ENCODE measurements at regions not wholly inside any gene's neighbourhood (a gene's known extent, or its start where the extent isn't known, plus 50 kb on each side); places are given as distances from the start of the nearest gene placed in this dataset.
"Not testable (repeated sequence)": the region's sequence is repeated elsewhere in the genome, so short reads cannot be mapped to it uniquely, and the experiment has no call there.

- H3K9me3 Mint-ChIP-seq, H3K27ac Mint-ChIP-seq, H3K27me3 Mint-ChIP-seq, ATAC-seq, DNase-seq: not testable (repeated sequence)
- H3K4me3 Mint-ChIP-seq = peak overlapping the region; percentile 24 to 32
- peaks cover 71% of the 10 kb centered on the region for H3K4me1 Mint-ChIP-seq
These were observed 58.6 kb upstream of the TARP start for GRCh38 chr7:38331853-38332595.

- Mint-ChIP-seq H3K9me3 (no peaks in the 10 kb centered on the region), H3K27me3 (no peaks in the 10 kb centered on the region), H3K4me3 (peak overlapping the region; percentile 42 to 61), H3K27ac (peak overlapping the region in 1 of 2 donors; percentile 65), H3K4me1 (peaks cover 66% of the 10 kb centered on the region)
- DNase-seq = peak in 1 of 2 donors; percentile 37
- ATAC-seq = peak; percentile 59
These were observed 57.6 kb upstream of the TARP start for GRCh38 chr7:38330861-38331621.

- H3K27ac Mint-ChIP-seq = no peak overlapping the region
- H3K9me3 Mint-ChIP-seq = no peaks in the 10 kb centered on the region
- DNase-seq (no peak), ATAC-seq (peak; percentile 76)
- no peak overlapping the region for H3K4me3 Mint-ChIP-seq
- H3K4me1 Mint-ChIP-seq = peaks cover 56% of the 10 kb centered on the region
- no peaks in the 10 kb centered on the region for H3K27me3 Mint-ChIP-seq
These were observed 56.6 kb upstream of the TARP start for GRCh38 chr7:38330039-38330438.

GRCh38 chr7:38329340-38329739, 55.9 kb upstream of the TARP start:
- DNase-seq (no peak), ATAC-seq (no peak)
- Mint-ChIP-seq H3K9me3 (no peaks in the 10 kb centered on the region), H3K4me3 (no peak overlapping the region), H3K27me3 (no peaks in the 10 kb centered on the region), H3K27ac (no peak overlapping the region), H3K4me1 (peaks cover 49% of the 10 kb centered on the region)

- H3K4me1 Mint-ChIP-seq = peaks cover 43% of the 10 kb centered on the region
- DNase-seq (no peak), ATAC-seq (no peak)
- no peaks in the 10 kb centered on the region for H3K9me3 Mint-ChIP-seq
- no peak overlapping the region for H3K4me3 Mint-ChIP-seq
- H3K27me3 Mint-ChIP-seq = no peaks in the 10 kb centered on the region
- no peak overlapping the region for H3K27ac Mint-ChIP-seq
These were observed 55.4 kb upstream of the TARP start for GRCh38 chr7:38328814-38329213.

- Mint-ChIP-seq H3K4me3 (peak overlapping the region; percentile 4 to 26), H3K4me1 (peaks cover 42% of the 10 kb centered on the region), H3K27me3 (no peaks in the 10 kb centered on the region), H3K9me3 (no peaks in the 10 kb centered on the region), H3K27ac (no peak overlapping the region)
- ATAC-seq (no peak), DNase-seq (no peak)
These were observed 54.2 kb upstream of the TARP start for GRCh38 chr7:38327637-38328036.

Data from stimulated activated naive CD8-positive, alpha-beta T cell treated with anti-CD3 and anti-CD28 coated beads, Interleukin-15, amount 100 ng/mL, for 72 hours (primary cell).